ENCODE measurements at regions not wholly inside any gene's neighbourhood (a gene's known extent, or its start where the extent isn't known, plus 50 kb on each side); places are given as distances from the start of the nearest gene placed in this dataset.

- no peak for TF ChIP-seq CTCF (IDR thresholded peaks at IDR 0.05; ENCODE audit: borderline replicate concordance, insufficient read depth, low read depth, low read length)
- no peak overlapping the region for H3K4me3 ChIP-seq (ENCODE audit: low read depth, low read length)
These were observed 214.3 kb downstream of the MYCN start for GRCh38 chr2:16154501-16155280.

- TF ChIP-seq CTCF (IDR thresholded peaks at IDR 0.05; ENCODE audit: borderline replicate concordance, insufficient read depth, low read depth, low read length), result no peak
- no peak overlapping the region for H3K4me3 ChIP-seq (ENCODE audit: low read depth, low read length)
These were observed 213.7 kb downstream of the MYCN start for GRCh38 chr2:16154061-16154460.

GRCh38 chr2:16153754-16154035 lies 213.3 kb downstream of the MYCN start:
- no peak overlapping the region for H3K4me3 ChIP-seq (ENCODE audit: low read depth, low read length)
- no peak for TF ChIP-seq CTCF (IDR thresholded peaks at IDR 0.05; ENCODE audit: borderline replicate concordance, insufficient read depth, low read depth, low read length)

GRCh38 chr2:16152928-16153753 lies 212.8 kb downstream of the MYCN start:
- H3K4me3 ChIP-seq (ENCODE audit: low read depth, low read length), result no peak overlapping the region
- no peak for TF ChIP-seq CTCF (IDR thresholded peaks at IDR 0.05; ENCODE audit: borderline replicate concordance, insufficient read depth, low read depth, low read length)

GRCh38 chr2:16152071-16152927 lies 211.9 kb downstream of the MYCN start:
- no peak for TF ChIP-seq CTCF (IDR thresholded peaks at IDR 0.05; ENCODE audit: borderline replicate concordance, insufficient read depth, low read depth, low read length)
- H3K4me3 ChIP-seq (ENCODE audit: low read depth, low read length), result no peak overlapping the region

GRCh38 chr2:16151651-16152050 lies 211.3 kb downstream of the MYCN start:
- no peak overlapping the region for H3K4me3 ChIP-seq (ENCODE audit: low read depth, low read length)
- TF ChIP-seq CTCF (IDR thresholded peaks at IDR 0.05; ENCODE audit: borderline replicate concordance, insufficient read depth, low read depth, low read length), result no peak
